ENCODE measurements at regions not wholly inside any gene's neighbourhood (a gene's known extent, or its start where the extent isn't known, plus 50 kb on each side); places are given as distances from the start of the nearest gene placed in this dataset.

- BruUV-seq (replicated peaks): no TSS peak
- Histone ChIP-seq H3K27me3 (ENCODE audit: control insufficient read depth in 1 of 2, insufficient read depth in 2 of 2, low read length in 2 of 2) (no peaks in the 10 kb centered on the region), H4K20me1 (ENCODE audit: insufficient read depth, low read length) (no peaks in the 10 kb centered on the region), H3K9ac (ENCODE audit: insufficient read depth, low read depth, low read length) (no peak overlapping the region), H3K27ac (ENCODE audit: extremely low read length, insufficient read depth, low read length) (no peak overlapping the region), H3K79me2 (ENCODE audit: insufficient read depth, low read length) (no peaks in the 10 kb centered on the region), H3K4me2 (ENCODE audit: low read depth, low read length) (no peak overlapping the region), H3K9me3 (ENCODE audit: low read length) (no peaks in the 10 kb centered on the region), H3K4me3 (replicated peaks in 1 of 3; ENCODE audit: insufficient read depth in 1 of 3, low read depth in 2 of 3, low read length in 3 of 3) (no peak overlapping the region), H2AFZ (ENCODE audit: low read length) (no peak overlapping the region), H3K4me1 (ENCODE audit: insufficient read depth, low read length) (no peaks in the 10 kb centered on the region), H3K36me3 (replicated peaks in 1 of 2; ENCODE audit: control insufficient read depth in 1 of 2, insufficient read depth in 2 of 2, low read length in 2 of 2) (no peaks in the 10 kb centered on the region)
- TF ChIP-seq ZNF333 (CRISPR knock-in tag; IDR thresholded peaks at IDR 0.05; ENCODE audit: borderline replicate concordance) (no peak), MAZ (IDR thresholded peaks at IDR 0.05; ENCODE audit: borderline replicate concordance, low read depth, low read length) (no peak), MAZ (CRISPR knock-in tag; IDR thresholded peaks at IDR 0.05; ENCODE audit: low read depth) (no peak), MAX (IDR thresholded peaks at IDR 0.05) (no peak), ZNF20 (CRISPR knock-in tag; IDR thresholded peaks at IDR 0.05) (no peak)
- DNase-seq (ENCODE audit: low spot score): no peak
- intact Hi-C loops (cut with micrococcal nuclease; ENCODE audit: unreplicated experiment) (no loop called here), in situ Hi-C loops (cut with HindIII; ENCODE audit: extremely low pct_ligation_motif_present, low pct_unique_long_range_greater_than_20kb) (no loop called here)
- ChIA-PET POLR2A (no interaction called here), CTCF (ENCODE audit: low intra/inter-chr PET ratio, low total read pairs) (no interaction called here)
- 79% methylated on average over 4 of the region's 4 CpGs for WGBS (ENCODE audit: low lambda C conversion rate)
- ATAC-seq: no peak
- FAIRE-seq: no peak
Observed at GRCh38 chr14:58763210-58763609, 125.4 kb downstream of the DACT1 start.

GRCh38 chr14:58765418-58765831 is 127.7 kb downstream of the DACT1 start:
- Histone ChIP-seq H4K20me1 (ENCODE audit: insufficient read depth, low read length) (no peaks in the 10 kb centered on the region), H3K27me3 (ENCODE audit: control insufficient read depth in 1 of 2, insufficient read depth in 2 of 2, low read length in 2 of 2) (no peaks in the 10 kb centered on the region), H3K27ac (ENCODE audit: extremely low read length, insufficient read depth, low read length) (no peak overlapping the region), H3K36me3 (replicated peaks in 1 of 2; ENCODE audit: control insufficient read depth in 1 of 2, insufficient read depth in 2 of 2, low read length in 2 of 2) (no peaks in the 10 kb centered on the region), H3K4me1 (ENCODE audit: insufficient read depth, low read length) (no peaks in the 10 kb centered on the region), H3K4me2 (ENCODE audit: low read depth, low read length) (no peak overlapping the region), H3K79me2 (ENCODE audit: insufficient read depth, low read length) (no peaks in the 10 kb centered on the region), H3K9me3 (ENCODE audit: low read length) (no peaks in the 10 kb centered on the region), H2AFZ (ENCODE audit: low read length) (no peak overlapping the region), H3K9ac (ENCODE audit: insufficient read depth, low read depth, low read length) (no peak overlapping the region), H3K4me3 (replicated peaks in 1 of 3; ENCODE audit: insufficient read depth in 1 of 3, low read depth in 2 of 3, low read length in 3 of 3) (no peak overlapping the region)
- no peak for ATAC-seq
- BruUV-seq (replicated peaks): no TSS peak
- in situ Hi-C loops (cut with HindIII; ENCODE audit: extremely low pct_ligation_motif_present, low pct_unique_long_range_greater_than_20kb) (no loop called here), intact Hi-C loops (cut with micrococcal nuclease; ENCODE audit: unreplicated experiment) (no loop called here)
- no peak for DNase-seq (ENCODE audit: low spot score)
- FAIRE-seq: no peak
- ChIA-PET CTCF (ENCODE audit: low intra/inter-chr PET ratio, low total read pairs) (no interaction called here), POLR2A (no interaction called here)
- 57% methylated on average over 12 of the region's 12 CpGs for WGBS (ENCODE audit: low lambda C conversion rate)
- TF ChIP-seq CTCF (CRISPR knock-in tag; IDR thresholded peaks at IDR 0.05) (no peak), ZNF781 (CRISPR knock-in tag; IDR thresholded peaks at IDR 0.05; ENCODE audit: borderline replicate concordance, not compliant biosample characterization) (no peak), PLRG1 (conservative IDR thresholded peaks at IDR 0.05) (no peak), ZNF549 (CRISPR knock-in tag; IDR thresholded peaks at IDR 0.05) (no peak), ZNF136 (CRISPR knock-in tag; IDR thresholded peaks at IDR 0.05; ENCODE audit: low read depth) (no peak), ZNF503 (CRISPR knock-in tag; IDR thresholded peaks at IDR 0.05) (no peak), ZMAT5 (CRISPR knock-in tag; IDR thresholded peaks at IDR 0.05; ENCODE audit: borderline replicate concordance, low read depth) (no peak), CHCHD3 (CRISPR knock-in tag; IDR thresholded peaks at IDR 0.05) (no peak), ZNF205 (CRISPR knock-in tag; IDR thresholded peaks at IDR 0.05) (no peak), ZNF605 (CRISPR knock-in tag; IDR thresholded peaks at IDR 0.05) (no peak), POLR2AphosphoS2 (IDR thresholded peaks at IDR 0.05; ENCODE audit: low read depth, low read length) (no peak), CBX5 (CRISPR knock-in tag; IDR thresholded peaks at IDR 0.05; ENCODE audit: borderline replicate concordance) (no peak)

Data from HepG2 (cell line).